Inferior parietal cortex (tissue), 1 donor: ENCODE measurements at regions not wholly inside any gene's neighbourhood (a gene's known extent, or its start where the extent isn't known, plus 50 kb on each side); places are given as distances from the start of the nearest gene placed in this dataset.
"Not testable (repeated sequence)": the region's sequence is repeated elsewhere in the genome, so short reads cannot be mapped to it uniquely, and the experiment has no call there.

Source experiments
- DNase-seq: peaks from one replicate; pipeline ENCODE4 v3.0.0-alpha.2; 2016; ENCODE audit errors: extremely low spot score

GRCh38 chr4:49227941-49228340, 241.9 kb downstream of the CWH43 start:
- not testable (repeated sequence) for DNase-seq

GRCh38 chr4:49229243-49229642, 243.2 kb downstream of the CWH43 start:
- DNase-seq: not testable (repeated sequence)

GRCh38 chr4:49229713-49230112, 243.6 kb downstream of the CWH43 start:
- not testable (repeated sequence) for DNase-seq

- not testable (repeated sequence) for DNase-seq
Observed at GRCh38 chr4:49233346-49233745, 247.3 kb downstream of the CWH43 start.

GRCh38 chr4:49233749-49234148, 247.7 kb downstream of the CWH43 start:
- not testable (repeated sequence) for DNase-seq

- not testable (repeated sequence) for DNase-seq
Observed at GRCh38 chr4:49234382-49234781, 248.3 kb downstream of the CWH43 start.

- DNase-seq: not testable (repeated sequence)
Observed at GRCh38 chr4:49235413-49236160, 249.5 kb downstream of the CWH43 start.

- not testable (repeated sequence) for DNase-seq
Observed at GRCh38 chr4:49236474-49236873, 250.4 kb downstream of the CWH43 start.

- DNase-seq: not testable (repeated sequence)
Observed at GRCh38 chr4:49241295-49241694, 255.2 kb downstream of the CWH43 start.

GRCh38 chr4:49262786-49263185, 276.7 kb downstream of the CWH43 start:
- DNase-seq: not testable (repeated sequence)

GRCh38 chr4:49270435-49270834, 284.4 kb downstream of the CWH43 start:
- not testable (repeated sequence) for DNase-seq

- DNase-seq: not testable (repeated sequence)
Observed at GRCh38 chr4:49270912-49271311, 284.8 kb downstream of the CWH43 start.

GRCh38 chr4:49285905-49286304, 299.8 kb downstream of the CWH43 start:
- not testable (repeated sequence) for DNase-seq

GRCh38 chr4:49286926-49287745, 301.1 kb downstream of the CWH43 start:
- DNase-seq: not testable (repeated sequence)

- peak; percentile 1 for DNase-seq
Observed at GRCh38 chr4:49287893-49288292, 301.8 kb downstream of the CWH43 start.

- DNase-seq: not testable (repeated sequence)
Observed at GRCh38 chr4:49288796-49289195, 302.7 kb downstream of the CWH43 start.

- not testable (repeated sequence) for DNase-seq
Observed at GRCh38 chr4:49314815-49315214, 328.7 kb downstream of the CWH43 start.

GRCh38 chr4:49320725-49321410, 334.8 kb downstream of the CWH43 start:
- not testable (repeated sequence) for DNase-seq

- DNase-seq: not testable (repeated sequence)
Observed at GRCh38 chr4:49321511-49322300, 335.6 kb downstream of the CWH43 start.

GRCh38 chr4:49322610-49323572, 336.8 kb downstream of the CWH43 start:
- not testable (repeated sequence) for DNase-seq
